ENCODE measurements at regions not wholly inside any gene's neighbourhood (a gene's known extent, or its start where the extent isn't known, plus 50 kb on each side); places are given as distances from the start of the nearest gene placed in this dataset.

GRCh38 chr20:52824494-52825216, 147.5 kb upstream of the TSHZ2 start:
- Mint-ChIP-seq H3K9me3 (no peaks in the 10 kb centered on the region), H3K27me3 (ENCODE audit: insufficient read depth, low read depth) (peaks cover 2% of the 10 kb centered on the region), H3K36me3 (no peaks in the 10 kb centered on the region), H3K4me3 (no peak overlapping the region), H3K27ac (no peak overlapping the region), H3K4me1 (no peaks in the 10 kb centered on the region)
- no peaks in the 10 kb centered on the region for H3K27me3 ChIP-seq
- DNase-seq (ENCODE audit: low spot score), result no peak
- no peak overlapping the region for H3K27ac ChIP-seq
- H3K4me3 ChIP-seq, result no peak overlapping the region
- no peaks in the 10 kb centered on the region for H4K20me1 ChIP-seq (ENCODE audit: low read depth)
- no peak overlapping the region for H3K4me2 ChIP-seq
- TF ChIP-seq EZH2 (IDR thresholded peaks at IDR 0.05) (no peak), EZH2phosphoT487 (IDR thresholded peaks at IDR 0.05) (no peak)
- TF ChIP-seq, protein P1, sequence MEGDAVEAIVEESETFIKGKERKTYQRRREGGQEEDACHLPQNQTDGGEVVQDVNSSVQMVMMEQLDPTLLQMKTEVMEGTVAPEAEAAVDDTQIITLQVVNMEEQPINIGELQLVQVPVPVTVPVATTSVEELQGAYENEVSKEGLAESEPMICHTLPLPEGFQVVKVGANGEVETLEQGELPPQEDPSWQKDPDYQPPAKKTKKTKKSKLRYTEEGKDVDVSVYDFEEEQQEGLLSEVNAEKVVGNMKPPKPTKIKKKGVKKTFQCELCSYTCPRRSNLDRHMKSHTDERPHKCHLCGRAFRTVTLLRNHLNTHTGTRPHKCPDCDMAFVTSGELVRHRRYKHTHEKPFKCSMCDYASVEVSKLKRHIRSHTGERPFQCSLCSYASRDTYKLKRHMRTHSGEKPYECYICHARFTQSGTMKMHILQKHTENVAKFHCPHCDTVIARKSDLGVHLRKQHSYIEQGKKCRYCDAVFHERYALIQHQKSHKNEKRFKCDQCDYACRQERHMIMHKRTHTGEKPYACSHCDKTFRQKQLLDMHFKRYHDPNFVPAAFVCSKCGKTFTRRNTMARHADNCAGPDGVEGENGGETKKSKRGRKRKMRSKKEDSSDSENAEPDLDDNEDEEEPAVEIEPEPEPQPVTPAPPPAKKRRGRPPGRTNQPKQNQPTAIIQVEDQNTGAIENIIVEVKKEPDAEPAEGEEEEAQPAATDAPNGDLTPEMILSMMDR (IDR thresholded peaks at IDR 0.05), result no peak
- no peaks in the 10 kb centered on the region for H3K36me3 ChIP-seq
- no peak overlapping the region for H3K9ac ChIP-seq
- no peaks in the 10 kb centered on the region for H3F3A ChIP-seq (ENCODE audit: low read depth)
- no peaks in the 10 kb centered on the region for H3K79me2 ChIP-seq (ENCODE audit: low read depth)
- no peaks in the 10 kb centered on the region for H3K9me3 ChIP-seq (ENCODE audit: low read depth)
- H2AFZ ChIP-seq (replicated peaks), result no peak overlapping the region
- H3K4me1 ChIP-seq, result no peaks in the 10 kb centered on the region

DNA sequence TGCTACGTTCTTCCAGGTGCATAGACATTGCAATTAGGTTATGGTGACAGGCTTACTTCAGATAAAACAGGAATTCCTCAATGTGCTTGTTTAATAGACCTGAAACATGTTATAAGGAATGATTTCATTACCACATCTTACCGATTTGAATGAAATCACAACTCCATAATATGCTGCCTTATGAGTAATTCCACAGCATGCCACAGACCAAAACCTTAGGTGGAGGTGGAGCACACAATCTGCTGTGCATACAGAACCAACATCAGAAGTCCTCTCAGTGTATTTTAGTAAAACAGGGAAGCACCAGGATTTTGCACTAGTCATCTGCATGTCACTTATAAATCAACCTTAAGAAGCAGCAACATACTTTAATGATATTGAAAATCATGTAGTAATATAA, 148.9 kb upstream of the TSHZ2 start:
- no peaks in the 10 kb centered on the region for H3K9me3 ChIP-seq (ENCODE audit: low read depth)
- no peaks in the 10 kb centered on the region for H3K4me1 ChIP-seq
- no peaks in the 10 kb centered on the region for H3K36me3 ChIP-seq
- no peaks in the 10 kb centered on the region for H3K27me3 ChIP-seq
- no peaks in the 10 kb centered on the region for H3K4me1 Mint-ChIP-seq
- H3K4me3 Mint-ChIP-seq, result no peak overlapping the region
- no peak overlapping the region for H2AFZ ChIP-seq (replicated peaks)
- TF ChIP-seq, protein P1 (IDR thresholded peaks at IDR 0.05), result no peak
- no peak for TF ChIP-seq EZH2phosphoT487 (IDR thresholded peaks at IDR 0.05)
- no peak for TF ChIP-seq EZH2 (IDR thresholded peaks at IDR 0.05)
- no peak for DNase-seq (ENCODE audit: low spot score)
- no peaks in the 10 kb centered on the region for H3K36me3 Mint-ChIP-seq
- H3K27me3 Mint-ChIP-seq (ENCODE audit: insufficient read depth, low read depth), result peaks cover 2% of the 10 kb centered on the region
- no peaks in the 10 kb centered on the region for H4K20me1 ChIP-seq (ENCODE audit: low read depth)
- H3K4me2 ChIP-seq, result no peak overlapping the region
- H3F3A ChIP-seq (ENCODE audit: low read depth), result no peaks in the 10 kb centered on the region
- H3K79me2 ChIP-seq (ENCODE audit: low read depth), result no peaks in the 10 kb centered on the region
- H3K4me3 ChIP-seq, result no peak overlapping the region
- no peaks in the 10 kb centered on the region for H3K9me3 Mint-ChIP-seq
- no peak overlapping the region for H3K27ac ChIP-seq
- no peak overlapping the region for H3K27ac Mint-ChIP-seq
- no peak overlapping the region for H3K9ac ChIP-seq

DNA sequence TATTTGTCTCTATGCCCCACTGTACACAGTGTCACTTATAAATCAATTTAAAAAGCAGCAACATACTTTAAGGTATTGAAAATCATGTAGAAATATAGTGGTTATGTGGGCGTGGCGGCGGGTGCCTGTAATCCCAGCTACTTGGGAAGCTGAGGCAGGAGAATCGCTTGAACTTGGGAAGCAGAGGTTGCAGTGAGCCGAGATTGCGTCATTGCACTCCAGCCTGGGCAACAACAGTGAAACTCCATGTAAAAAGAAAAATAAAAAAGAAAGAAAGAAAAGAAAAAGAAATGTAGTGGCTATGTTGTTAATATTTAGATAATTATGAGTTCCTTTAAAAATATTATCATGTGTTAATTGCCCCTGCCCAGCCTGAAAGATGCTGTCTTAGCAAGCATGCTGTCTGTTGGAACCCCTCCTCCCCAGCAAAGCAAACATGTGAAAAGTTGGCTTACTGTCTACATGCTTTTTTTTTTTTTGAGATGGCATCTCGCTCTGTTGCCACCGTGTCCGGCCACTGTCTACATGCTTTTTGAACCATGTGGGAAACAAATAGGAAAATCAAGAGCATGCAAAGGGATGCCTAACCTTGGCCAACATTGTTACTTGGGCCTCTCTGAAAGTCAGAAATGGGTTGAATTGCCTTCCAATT, 151.4 kb upstream of the TSHZ2 start:
- Histone ChIP-seq H3K4me2 (no peak overlapping the region), H3K36me3 (no peaks in the 10 kb centered on the region), H2AFZ (replicated peaks) (no peak overlapping the region), H3K79me2 (ENCODE audit: low read depth) (no peaks in the 10 kb centered on the region), H3K4me1 (no peaks in the 10 kb centered on the region), H3K27me3 (no peaks in the 10 kb centered on the region), H3K4me3 (no peak overlapping the region), H3F3A (ENCODE audit: low read depth) (no peaks in the 10 kb centered on the region), H3K9ac (no peak overlapping the region), H3K9me3 (ENCODE audit: low read depth) (no peaks in the 10 kb centered on the region), H4K20me1 (ENCODE audit: low read depth) (no peaks in the 10 kb centered on the region), H3K27ac (no peak overlapping the region)
- H3K27me3 Mint-ChIP-seq (ENCODE audit: insufficient read depth, low read depth), result peaks cover 2% of the 10 kb centered on the region
- no peaks in the 10 kb centered on the region for H3K9me3 Mint-ChIP-seq
- no peak for DNase-seq (ENCODE audit: low spot score)
- no peaks in the 10 kb centered on the region for H3K4me1 Mint-ChIP-seq
- H3K4me3 Mint-ChIP-seq, result no peak overlapping the region
- no peaks in the 10 kb centered on the region for H3K36me3 Mint-ChIP-seq
- H3K27ac Mint-ChIP-seq, result no peak overlapping the region
- TF ChIP-seq EZH2phosphoT487 (IDR thresholded peaks at IDR 0.05) (no peak), EZH2 (IDR thresholded peaks at IDR 0.05) (no peak)
- TF ChIP-seq, protein P1 (IDR thresholded peaks at IDR 0.05), result no peak
